ENCODE measurements at regions not wholly inside any gene's neighbourhood (a gene's known extent, or its start where the extent isn't known, plus 50 kb on each side); places are given as distances from the start of the nearest gene placed in this dataset.

GRCh38 chr4:126678618-126679017 lies 954.1 kb upstream of the INTU start:
- Histone ChIP-seq H3K79me2 (ENCODE audit: control insufficient read depth, insufficient read depth, low read length) (no peaks in the 10 kb centered on the region), H3K4me1 (ENCODE audit: control insufficient read depth in 2 of 2, insufficient read depth in 2 of 2, low read length in 2 of 2) (no peaks in the 10 kb centered on the region), H3K36me3 (replicated peaks in 1 of 2; ENCODE audit: control extremely low read depth in 1 of 2, control insufficient read depth in 1 of 2, extremely low read depth in 1 of 2, insufficient read depth in 2 of 2, low read length in 1 of 2) (no peaks in the 10 kb centered on the region), H3K9ac (ENCODE audit: low read length) (no peak overlapping the region), H3K4me3 (ENCODE audit: control extremely low read depth in 1 of 5, extremely low read depth in 1 of 5, insufficient read depth in 1 of 5, low read depth in 2 of 5, low read length in 4 of 5) (no peak overlapping the region), H3K27me3 (replicated peaks in 1 of 4; ENCODE audit: control extremely low read depth in 1 of 4, control insufficient read depth in 3 of 4, insufficient read depth in 4 of 4, low read length in 3 of 4) (no peaks in the 10 kb centered on the region), H4K20me1 (ENCODE audit: control insufficient read depth, insufficient read depth, low read length, poor library complexity, severe bottlenecking) (no peaks in the 10 kb centered on the region), H3K4me2 (replicated peaks; ENCODE audit: low read depth, low read length, poor library complexity, severe bottlenecking) (no peak overlapping the region), H3K9me3 (ENCODE audit: control extremely low read depth in 1 of 3, control insufficient read depth in 2 of 3, insufficient read depth in 1 of 3, low read length in 2 of 3) (no peaks in the 10 kb centered on the region), H3K27ac (ENCODE audit: low read length in 2 of 2) (no peak overlapping the region), H2AFZ (ENCODE audit: insufficient read depth, low read depth, low read length, poor library complexity, severe bottlenecking) (no peak overlapping the region)
- 40% methylated on average over 1 of the region's 2 CpGs for WGBS (ENCODE audit: insufficient coverage)
- DNase-seq (no peak), ATAC-seq (ENCODE audit: low read depth) (no peak)
- Mint-ChIP-seq H3K4me3 (no peak overlapping the region), H3K27ac (no peak overlapping the region), H3K4me1 (no peaks in the 10 kb centered on the region), H3K27me3 (no peaks in the 10 kb centered on the region), H3K9me3 (ENCODE audit: insufficient read depth) (peaks cover 2% of the 10 kb centered on the region)
- ChIA-PET CTCF (no interaction called here), POLR2A (no interaction called here)
- intact Hi-C loops (cut with micrococcal nuclease), result no loop called here
- TF ChIP-seq CTCF (IDR thresholded peaks at IDR 0.05) (no peak), EZH2 (IDR thresholded peaks at IDR 0.05; ENCODE audit: borderline replicate concordance, insufficient read depth, low read depth, low read length, poor library complexity, severe bottlenecking) (no peak)

GRCh38 chr4:126679303-126679702 lies 953.5 kb upstream of the INTU start:
- no peaks in the 10 kb centered on the region for H4K20me1 ChIP-seq (ENCODE audit: control insufficient read depth, insufficient read depth, low read length, poor library complexity, severe bottlenecking)
- H3K9ac ChIP-seq (ENCODE audit: low read length), result no peak overlapping the region
- no peak overlapping the region for H3K27ac Mint-ChIP-seq
- POLR2A ChIA-PET, result no interaction called here
- no peak overlapping the region for H3K27ac ChIP-seq (ENCODE audit: low read length in 2 of 2)
- no peaks in the 10 kb centered on the region for H3K9me3 ChIP-seq (ENCODE audit: control extremely low read depth in 1 of 3, control insufficient read depth in 2 of 3, insufficient read depth in 1 of 3, low read length in 2 of 3)
- no peak overlapping the region for H3K4me2 ChIP-seq (replicated peaks; ENCODE audit: low read depth, low read length, poor library complexity, severe bottlenecking)
- CTCF ChIA-PET, result no interaction called here
- H3K36me3 ChIP-seq (replicated peaks in 1 of 2; ENCODE audit: control extremely low read depth in 1 of 2, control insufficient read depth in 1 of 2, extremely low read depth in 1 of 2, insufficient read depth in 2 of 2, low read length in 1 of 2), result no peaks in the 10 kb centered on the region
- H3K4me3 ChIP-seq (ENCODE audit: control extremely low read depth in 1 of 5, extremely low read depth in 1 of 5, insufficient read depth in 1 of 5, low read depth in 2 of 5, low read length in 4 of 5), result no peak overlapping the region
- TF ChIP-seq CTCF (IDR thresholded peaks at IDR 0.05), result no peak
- no peak for TF ChIP-seq EZH2 (IDR thresholded peaks at IDR 0.05; ENCODE audit: borderline replicate concordance, insufficient read depth, low read depth, low read length, poor library complexity, severe bottlenecking)
- H3K4me1 Mint-ChIP-seq, result no peaks in the 10 kb centered on the region
- H3K9me3 Mint-ChIP-seq (ENCODE audit: insufficient read depth), result peaks cover 2% of the 10 kb centered on the region
- DNase-seq (no peak), ATAC-seq (ENCODE audit: low read depth) (no peak)
- H3K4me3 Mint-ChIP-seq, result no peak overlapping the region
- H2AFZ ChIP-seq (ENCODE audit: insufficient read depth, low read depth, low read length, poor library complexity, severe bottlenecking), result no peak overlapping the region
- no peaks in the 10 kb centered on the region for H3K27me3 ChIP-seq (replicated peaks in 1 of 4; ENCODE audit: control extremely low read depth in 1 of 4, control insufficient read depth in 3 of 4, insufficient read depth in 4 of 4, low read length in 3 of 4)
- intact Hi-C loops (cut with micrococcal nuclease), result no loop called here
- H3K79me2 ChIP-seq (ENCODE audit: control insufficient read depth, insufficient read depth, low read length), result no peaks in the 10 kb centered on the region
- no CpG with 5 or more reads among the region's 2 CpGs for WGBS (ENCODE audit: insufficient coverage)
- no peaks in the 10 kb centered on the region for H3K27me3 Mint-ChIP-seq
- no peaks in the 10 kb centered on the region for H3K4me1 ChIP-seq (ENCODE audit: control insufficient read depth in 2 of 2, insufficient read depth in 2 of 2, low read length in 2 of 2)

Measured in B cell (primary cell).